ENCODE measurements at regions not wholly inside any gene's neighbourhood (a gene's known extent, or its start where the extent isn't known, plus 50 kb on each side); places are given as distances from the start of the nearest gene placed in this dataset.

- TF ChIP-seq, protein P1, sequence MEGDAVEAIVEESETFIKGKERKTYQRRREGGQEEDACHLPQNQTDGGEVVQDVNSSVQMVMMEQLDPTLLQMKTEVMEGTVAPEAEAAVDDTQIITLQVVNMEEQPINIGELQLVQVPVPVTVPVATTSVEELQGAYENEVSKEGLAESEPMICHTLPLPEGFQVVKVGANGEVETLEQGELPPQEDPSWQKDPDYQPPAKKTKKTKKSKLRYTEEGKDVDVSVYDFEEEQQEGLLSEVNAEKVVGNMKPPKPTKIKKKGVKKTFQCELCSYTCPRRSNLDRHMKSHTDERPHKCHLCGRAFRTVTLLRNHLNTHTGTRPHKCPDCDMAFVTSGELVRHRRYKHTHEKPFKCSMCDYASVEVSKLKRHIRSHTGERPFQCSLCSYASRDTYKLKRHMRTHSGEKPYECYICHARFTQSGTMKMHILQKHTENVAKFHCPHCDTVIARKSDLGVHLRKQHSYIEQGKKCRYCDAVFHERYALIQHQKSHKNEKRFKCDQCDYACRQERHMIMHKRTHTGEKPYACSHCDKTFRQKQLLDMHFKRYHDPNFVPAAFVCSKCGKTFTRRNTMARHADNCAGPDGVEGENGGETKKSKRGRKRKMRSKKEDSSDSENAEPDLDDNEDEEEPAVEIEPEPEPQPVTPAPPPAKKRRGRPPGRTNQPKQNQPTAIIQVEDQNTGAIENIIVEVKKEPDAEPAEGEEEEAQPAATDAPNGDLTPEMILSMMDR (conservative IDR thresholded peaks at IDR 0.05; ENCODE audit: low read depth, low read length): no peak
- TF ChIP-seq EZH2 (IDR thresholded peaks at IDR 0.05; ENCODE audit: borderline replicate concordance, low read depth, low read length, poor library complexity, severe bottlenecking): no peak
Measured at GRCh38 chr2:146777181-146777580, 1067.6 kb upstream of the ACVR2A start.
